ENCODE measurements at regions not wholly inside any gene's neighbourhood (a gene's known extent, or its start where the extent isn't known, plus 50 kb on each side); places are given as distances from the start of the nearest gene placed in this dataset.

DNA sequence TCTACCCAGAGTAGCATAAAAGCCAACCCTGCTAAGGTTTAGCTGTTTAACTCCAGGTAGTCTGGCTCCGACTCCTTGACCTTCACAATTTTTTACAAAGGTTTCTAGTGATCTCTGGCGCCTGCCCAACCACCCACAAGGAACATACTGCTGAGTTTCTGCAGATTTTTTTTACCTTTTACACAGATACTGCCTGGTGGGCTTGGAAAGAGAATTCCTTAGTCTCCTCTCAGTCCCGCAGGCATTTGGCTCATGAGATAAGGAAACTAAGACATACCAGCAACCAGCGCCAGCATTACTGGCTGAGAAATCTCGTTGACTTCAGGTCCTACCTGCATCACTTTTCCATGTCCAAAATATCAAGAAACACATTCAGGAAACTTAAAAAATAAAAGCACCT is 51.1 kb upstream of the LYZL1 start:
- Histone ChIP-seq H3K36me3 (ENCODE audit: control insufficient read depth, low read length) (no peaks in the 10 kb centered on the region), H3K4me1 (ENCODE audit: control insufficient read depth, low read length) (no peaks in the 10 kb centered on the region), H3K27ac (ENCODE audit: low read depth, low read length) (no peak overlapping the region), H3F3A (ENCODE audit: control insufficient read depth, insufficient read depth) (no peaks in the 10 kb centered on the region), H3K4me2 (ENCODE audit: low read length) (no peak overlapping the region), H3K27me3 (ENCODE audit: control insufficient read depth, low read length) (no peaks in the 10 kb centered on the region), H3K9me3 (ENCODE audit: control insufficient read depth, insufficient read depth, low read length) (no peaks in the 10 kb centered on the region), H3K4me3 (ENCODE audit: low read length) (no peak overlapping the region), H3K9me2 (replicated peaks; ENCODE audit: control insufficient read depth, low read length) (no peaks in the 10 kb centered on the region), H4K20me1 (ENCODE audit: control insufficient read depth, insufficient read depth, low read depth, low read length) (no peaks in the 10 kb centered on the region), H3K79me2 (ENCODE audit: control insufficient read depth, low read length) (no peaks in the 10 kb centered on the region)
- TF ChIP-seq, protein P1, sequence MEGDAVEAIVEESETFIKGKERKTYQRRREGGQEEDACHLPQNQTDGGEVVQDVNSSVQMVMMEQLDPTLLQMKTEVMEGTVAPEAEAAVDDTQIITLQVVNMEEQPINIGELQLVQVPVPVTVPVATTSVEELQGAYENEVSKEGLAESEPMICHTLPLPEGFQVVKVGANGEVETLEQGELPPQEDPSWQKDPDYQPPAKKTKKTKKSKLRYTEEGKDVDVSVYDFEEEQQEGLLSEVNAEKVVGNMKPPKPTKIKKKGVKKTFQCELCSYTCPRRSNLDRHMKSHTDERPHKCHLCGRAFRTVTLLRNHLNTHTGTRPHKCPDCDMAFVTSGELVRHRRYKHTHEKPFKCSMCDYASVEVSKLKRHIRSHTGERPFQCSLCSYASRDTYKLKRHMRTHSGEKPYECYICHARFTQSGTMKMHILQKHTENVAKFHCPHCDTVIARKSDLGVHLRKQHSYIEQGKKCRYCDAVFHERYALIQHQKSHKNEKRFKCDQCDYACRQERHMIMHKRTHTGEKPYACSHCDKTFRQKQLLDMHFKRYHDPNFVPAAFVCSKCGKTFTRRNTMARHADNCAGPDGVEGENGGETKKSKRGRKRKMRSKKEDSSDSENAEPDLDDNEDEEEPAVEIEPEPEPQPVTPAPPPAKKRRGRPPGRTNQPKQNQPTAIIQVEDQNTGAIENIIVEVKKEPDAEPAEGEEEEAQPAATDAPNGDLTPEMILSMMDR (IDR thresholded peaks at IDR 0.05; ENCODE audit: low read depth, low read length, poor library complexity, severe bottlenecking) = no peak
- TF ChIP-seq EZH2phosphoT487 (IDR thresholded peaks at IDR 0.05; ENCODE audit: borderline replicate concordance, low read length) = no peak

GRCh38 chr10:29238523-29239135 is 50.2 kb upstream of the LYZL1 start:
- no peaks in the 10 kb centered on the region for H3K9me3 ChIP-seq (ENCODE audit: control insufficient read depth, insufficient read depth, low read length)
- no peak overlapping the region for H3K27ac ChIP-seq (ENCODE audit: low read depth, low read length)
- H3F3A ChIP-seq (ENCODE audit: control insufficient read depth, insufficient read depth) = no peaks in the 10 kb centered on the region
- H3K4me2 ChIP-seq (ENCODE audit: low read length) = no peak overlapping the region
- no peaks in the 10 kb centered on the region for H3K27me3 ChIP-seq (ENCODE audit: control insufficient read depth, low read length)
- H4K20me1 ChIP-seq (ENCODE audit: control insufficient read depth, insufficient read depth, low read depth, low read length) = no peaks in the 10 kb centered on the region
- no peaks in the 10 kb centered on the region for H3K4me1 ChIP-seq (ENCODE audit: control insufficient read depth, low read length)
- TF ChIP-seq EZH2phosphoT487 (IDR thresholded peaks at IDR 0.05; ENCODE audit: borderline replicate concordance, low read length) = no peak
- TF ChIP-seq, protein P1 (IDR thresholded peaks at IDR 0.05; ENCODE audit: low read depth, low read length, poor library complexity, severe bottlenecking) = no peak
- H3K4me3 ChIP-seq (ENCODE audit: low read length) = no peak overlapping the region
- H3K36me3 ChIP-seq (ENCODE audit: control insufficient read depth, low read length) = no peaks in the 10 kb centered on the region
- no peaks in the 10 kb centered on the region for H3K9me2 ChIP-seq (replicated peaks; ENCODE audit: control insufficient read depth, low read length)
- no peaks in the 10 kb centered on the region for H3K79me2 ChIP-seq (ENCODE audit: control insufficient read depth, low read length)

Data from DOHH2 (cell line).